HFF-Myc (cell line): ENCODE measurements at regions not wholly inside any gene's neighbourhood (a gene's known extent, or its start where the extent isn't known, plus 50 kb on each side); places are given as distances from the start of the nearest gene placed in this dataset.

Source experiments
- DNase-seq: peaks from one replicate; pipeline ENCODE4 v3.0.0-alpha.2; 2011; ENCODE audit warnings: low read depth; ENCODE audit errors: extremely low read depth
- H3K4me3 ChIP-seq: replicated peaks from 2 replicates; pipeline ENCODE4 v1.5.1; 2011; ENCODE audit warnings: low read depth, mild to moderate bottlenecking, control low read depth, low read length
- TF ChIP-seq, protein P1 (sequence below): IDR thresholded peaks from 2 replicates; pipeline ENCODE4 v1.5.1; 2012; ENCODE audit warnings: mild to moderate bottlenecking, low read depth, low read length, control low read depth; ENCODE audit errors: missing control alignments

DNA sequence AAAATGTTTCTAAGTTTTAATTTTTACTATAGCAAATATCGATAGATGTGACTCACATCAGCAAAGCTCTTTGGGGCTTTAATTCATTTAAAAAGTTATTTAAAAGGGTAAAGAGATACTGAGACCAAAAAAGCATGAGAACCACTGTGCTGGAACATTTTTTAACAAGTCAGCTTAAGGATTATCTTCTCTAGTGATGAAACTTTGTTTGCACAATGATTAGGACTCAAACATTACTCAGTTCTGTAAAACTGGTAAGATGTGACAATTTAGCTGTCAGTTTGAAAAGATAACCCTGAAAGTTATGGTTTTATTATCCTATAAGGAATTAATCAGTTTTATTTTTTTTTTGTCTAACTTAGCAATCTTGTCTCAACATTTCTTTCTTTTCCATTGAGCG is 301.4 kb downstream of the TSN start:
- no peak overlapping the region for H3K4me3 ChIP-seq
- DNase-seq, result no peak
- TF ChIP-seq, protein P1, sequence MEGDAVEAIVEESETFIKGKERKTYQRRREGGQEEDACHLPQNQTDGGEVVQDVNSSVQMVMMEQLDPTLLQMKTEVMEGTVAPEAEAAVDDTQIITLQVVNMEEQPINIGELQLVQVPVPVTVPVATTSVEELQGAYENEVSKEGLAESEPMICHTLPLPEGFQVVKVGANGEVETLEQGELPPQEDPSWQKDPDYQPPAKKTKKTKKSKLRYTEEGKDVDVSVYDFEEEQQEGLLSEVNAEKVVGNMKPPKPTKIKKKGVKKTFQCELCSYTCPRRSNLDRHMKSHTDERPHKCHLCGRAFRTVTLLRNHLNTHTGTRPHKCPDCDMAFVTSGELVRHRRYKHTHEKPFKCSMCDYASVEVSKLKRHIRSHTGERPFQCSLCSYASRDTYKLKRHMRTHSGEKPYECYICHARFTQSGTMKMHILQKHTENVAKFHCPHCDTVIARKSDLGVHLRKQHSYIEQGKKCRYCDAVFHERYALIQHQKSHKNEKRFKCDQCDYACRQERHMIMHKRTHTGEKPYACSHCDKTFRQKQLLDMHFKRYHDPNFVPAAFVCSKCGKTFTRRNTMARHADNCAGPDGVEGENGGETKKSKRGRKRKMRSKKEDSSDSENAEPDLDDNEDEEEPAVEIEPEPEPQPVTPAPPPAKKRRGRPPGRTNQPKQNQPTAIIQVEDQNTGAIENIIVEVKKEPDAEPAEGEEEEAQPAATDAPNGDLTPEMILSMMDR, result no peak

DNA sequence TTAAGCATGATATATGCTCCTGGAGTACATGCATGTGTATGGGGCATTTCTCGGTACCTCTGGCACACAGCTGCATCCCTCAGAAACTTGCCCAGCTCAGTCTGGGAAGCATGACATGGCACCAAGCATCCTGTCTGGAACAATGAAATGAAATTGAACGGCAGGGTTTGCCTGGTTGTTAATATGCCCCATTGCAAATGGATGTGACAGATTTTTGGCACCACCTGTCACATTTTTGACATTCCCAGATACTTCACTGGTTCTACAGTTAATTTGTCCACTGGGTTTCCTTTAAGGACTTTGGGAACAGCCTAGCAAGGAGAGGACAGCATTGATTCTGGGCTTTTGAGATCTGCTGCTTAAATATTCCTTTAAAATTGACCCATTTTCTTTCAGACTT is 305.8 kb downstream of the TSN start:
- H3K4me3 ChIP-seq, result no peak overlapping the region
- TF ChIP-seq, protein P1, result no peak
- DNase-seq, result no peak

DNA sequence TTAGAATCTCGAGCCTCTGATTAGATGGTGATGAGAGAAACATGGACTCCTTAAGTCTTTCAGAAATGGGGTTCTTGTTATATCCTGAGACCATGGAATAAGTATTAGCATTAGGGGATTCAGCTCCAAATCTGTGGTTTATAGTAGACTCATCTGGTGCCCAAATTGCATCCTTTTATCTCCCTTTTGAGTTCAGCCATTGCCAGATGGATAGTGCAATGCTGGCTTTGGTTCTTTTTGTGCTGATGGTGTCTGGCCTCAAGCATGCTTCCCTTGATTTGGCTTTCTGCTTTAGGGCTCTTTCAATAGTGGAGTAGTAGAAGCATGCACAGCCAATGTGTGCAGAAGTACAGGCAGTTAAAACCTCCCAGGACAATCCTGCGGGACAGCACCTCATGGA is 306.4 kb downstream of the TSN start:
- no peak for DNase-seq
- no peak overlapping the region for H3K4me3 ChIP-seq
- TF ChIP-seq, protein P1, result no peak

DNA sequence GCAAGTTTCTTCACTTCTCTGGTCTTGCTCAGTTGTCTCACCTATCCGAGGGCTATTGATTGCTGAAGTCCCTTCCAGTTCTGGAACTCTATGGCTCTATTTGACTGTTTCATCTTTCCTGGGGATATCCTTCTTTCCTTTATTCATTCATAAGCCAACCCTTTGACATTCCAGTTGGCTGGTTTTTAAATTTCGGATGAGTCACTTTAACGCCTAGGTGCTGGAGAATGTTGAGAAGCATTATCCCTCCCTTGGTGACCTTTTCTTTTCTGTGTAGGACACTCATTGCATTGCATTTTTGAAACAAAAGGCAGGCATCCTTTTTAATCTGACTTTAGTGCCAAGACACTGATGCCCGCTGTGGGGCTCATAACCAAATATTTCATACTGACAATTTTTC is 307.1 kb downstream of the TSN start:
- H3K4me3 ChIP-seq, result no peak overlapping the region
- TF ChIP-seq, protein P1, result no peak
- no peak for DNase-seq

DNA sequence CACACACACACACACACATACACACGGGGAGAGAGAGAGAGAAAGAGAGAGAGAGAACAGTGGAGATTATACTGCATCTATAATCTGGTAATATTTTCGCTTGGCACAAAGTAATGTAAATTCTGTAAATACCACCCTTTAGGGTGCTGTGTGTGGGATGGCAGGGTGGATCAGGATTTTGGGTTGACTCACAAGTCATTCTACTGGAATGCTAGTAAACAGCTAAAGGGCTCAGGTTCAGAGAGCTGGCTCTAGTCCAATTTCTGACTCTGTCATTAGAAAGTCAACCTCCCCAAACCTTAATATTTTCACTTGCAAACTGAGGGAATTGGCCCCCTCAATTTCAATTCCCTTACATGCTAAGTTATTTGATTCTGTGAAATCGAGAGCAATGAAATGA is 308.3 kb downstream of the TSN start:
- DNase-seq, result no peak

DNA sequence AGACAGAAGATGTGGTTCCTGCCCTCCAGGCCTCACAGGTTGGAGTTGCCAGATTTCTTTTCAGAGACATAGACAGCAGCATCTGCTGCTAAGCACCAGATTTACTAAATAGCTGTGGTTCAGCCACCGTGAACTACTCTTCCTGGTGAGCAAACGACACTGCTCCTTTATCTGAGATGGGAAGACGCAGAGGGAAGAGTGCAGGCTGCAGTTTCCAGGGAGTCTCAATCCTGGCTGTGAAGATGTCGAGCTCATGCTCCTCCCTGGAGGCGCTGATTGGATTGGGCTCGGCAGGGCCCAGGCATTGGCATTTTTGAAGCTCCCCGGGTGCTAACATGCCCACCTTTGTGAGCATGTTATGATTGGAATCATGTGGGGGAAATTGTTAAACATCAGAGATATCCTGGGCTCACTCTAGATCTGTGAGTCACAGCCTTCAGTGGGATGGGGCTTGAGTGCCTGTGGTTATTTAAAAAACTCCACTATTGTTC is 314.8 kb downstream of the TSN start:
- no peak for DNase-seq
- TF ChIP-seq, protein P1, result no peak
- no peak overlapping the region for H3K4me3 ChIP-seq

More for the DNA sequence above, 308.3 kb downstream of the TSN start:
- H3K4me3 ChIP-seq, result no peak overlapping the region
- TF ChIP-seq, protein P1, result no peak

DNA sequence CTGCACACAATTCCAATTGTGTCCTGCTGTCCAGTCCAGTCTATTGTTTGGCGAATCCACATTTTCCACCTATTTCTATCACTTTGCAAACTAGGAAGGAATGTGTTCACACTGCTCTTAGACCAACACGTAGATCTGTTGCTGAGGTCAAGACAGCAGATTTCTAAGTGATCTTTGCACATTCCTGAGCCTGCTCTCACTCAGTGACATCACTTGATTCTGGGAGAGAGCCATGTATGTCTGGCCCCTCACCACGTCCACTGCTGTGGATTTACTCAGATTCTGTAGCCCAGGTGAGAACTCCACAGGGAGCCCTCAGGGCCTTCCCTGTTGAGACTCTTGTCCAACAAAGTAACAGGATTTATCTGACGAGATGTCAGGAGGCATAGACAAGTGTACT is 317.2 kb downstream of the TSN start:
- TF ChIP-seq, protein P1, result no peak
- DNase-seq, result no peak
- no peak overlapping the region for H3K4me3 ChIP-seq
